DND-41 (cell line): ENCODE measurements at regions not wholly inside any gene's neighbourhood (a gene's known extent, or its start where the extent isn't known, plus 50 kb on each side); places are given as distances from the start of the nearest gene placed in this dataset.

Experiments
- ATAC-seq: fragments of 200-7000 bp; cut with Tn5 transposase; 3 replicates; pipeline ENCODE4 v1.9.1; 2021; ENCODE audit warnings: low read depth; ENCODE audit not compliant: insufficient read depth
- DNase-seq: peaks from one replicate; pipeline ENCODE4 v3.0.0-alpha.2; 2020
- H2AFZ ChIP-seq: 2 replicates; pipeline ENCODE4 v1.6.0; 2012; ENCODE audit warnings: low read depth, low read length
- H3K27ac ChIP-seq: 2 replicates; pipeline ENCODE4 v1.5.1; 2012; ENCODE audit warnings: low read length, inconsistent platforms
- H3K27me3 ChIP-seq: fragments of 200-600 bp; sonication (generic); 2 replicates; pipeline ENCODE4 v1.6.0; 2012; ENCODE audit warnings: low read length, mild to moderate bottlenecking, inconsistent platforms; ENCODE audit not compliant: insufficient read depth, poor library complexity
- H3K36me3 ChIP-seq: 2 replicates; pipeline ENCODE4 v1.5.1; 2012; ENCODE audit warnings: low read length, inconsistent platforms; ENCODE audit not compliant: insufficient read depth
- H3K4me1 ChIP-seq: 2 replicates; pipeline ENCODE4 v1.5.1; 2012; ENCODE audit warnings: mild to moderate bottlenecking, low read length; ENCODE audit not compliant: insufficient read depth
- H3K4me2 ChIP-seq: 2 replicates; pipeline ENCODE4 v1.6.0; 2012; ENCODE audit warnings: mild to moderate bottlenecking, moderate library complexity, low read length, inconsistent platforms; ENCODE audit not compliant: insufficient read depth
- H3K4me3 ChIP-seq, 2 experiments: fragments of 200-600 bp in 1 of 2; shearing (Covaris generic) in 1 of 2; 2 replicates each; pipeline ENCODE4 v1.5.1; 2012 to 2016; ENCODE audit warnings: inconsistent platforms in 2 of 2, low read length in 2 of 2, mild to moderate bottlenecking in 2 of 2, low read depth in 1 of 2, moderate library complexity in 1 of 2
- H3K79me2 ChIP-seq: 2 replicates; pipeline ENCODE4 v1.6.0; 2012; ENCODE audit warnings: low read length, inconsistent platforms; ENCODE audit not compliant: insufficient read depth
- H3K9ac ChIP-seq: 2 replicates; pipeline ENCODE4 v1.6.0; 2012; ENCODE audit warnings: low read depth, mild to moderate bottlenecking, inconsistent platforms, low read length, moderate library complexity
- H3K9me3 ChIP-seq: 2 replicates; pipeline ENCODE4 v1.5.1; 2012; ENCODE audit warnings: low read length, moderate library complexity, mild to moderate bottlenecking, inconsistent platforms; ENCODE audit not compliant: insufficient read depth, severe bottlenecking
- H4K20me1 ChIP-seq: 2 replicates; pipeline ENCODE4 v1.6.0; 2012; ENCODE audit warnings: low read length; ENCODE audit not compliant: insufficient read depth
- EZH2 ChIP-seq: IDR thresholded peaks from 3 replicates; pipeline ENCODE4 v1.6.1; 2012; ENCODE audit warnings: borderline replicate concordance, low read depth, mild to moderate bottlenecking, moderate library complexity, low read length, inconsistent platforms; ENCODE audit not compliant: severe bottlenecking
- TF ChIP-seq, protein P1 (sequence below): IDR thresholded peaks from 2 replicates; pipeline ENCODE4 v1.5.1; 2012; ENCODE audit warnings: borderline replicate concordance, low read length, moderate library complexity, mild to moderate bottlenecking; ENCODE audit not compliant: poor library complexity, severe bottlenecking; ENCODE audit errors: extremely low read depth

DNA sequence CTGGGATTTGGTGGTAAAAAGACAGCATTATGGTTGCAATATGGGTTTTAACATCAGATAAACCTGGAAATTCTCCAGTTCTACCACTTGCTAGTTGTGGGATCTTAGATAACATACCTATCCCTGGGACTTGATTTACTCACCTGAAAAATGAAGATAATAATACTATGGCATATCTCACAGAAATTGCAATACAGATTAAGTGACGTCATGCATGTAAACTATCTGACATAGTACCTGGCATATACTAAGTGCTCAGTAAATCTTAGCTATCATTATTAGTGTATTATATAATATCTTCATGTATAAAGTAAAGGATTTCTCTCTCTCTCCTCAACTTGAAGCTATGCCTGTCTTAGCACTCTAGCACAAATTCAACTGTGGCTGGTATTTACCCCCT is 192.5 kb downstream of the PCDH19 start:
- H3K4me2 ChIP-seq = no peak overlapping the region
- ATAC-seq (no peak), DNase-seq (no peak)
- H3K4me1 ChIP-seq = no peaks in the 10 kb centered on the region
- no peaks in the 10 kb centered on the region for H4K20me1 ChIP-seq
- no peaks in the 10 kb centered on the region for H3K27me3 ChIP-seq
- H3K36me3 ChIP-seq = no peaks in the 10 kb centered on the region
- H3K27ac ChIP-seq = no peak overlapping the region
- H3K9ac ChIP-seq = no peak overlapping the region
- H3K4me3 ChIP-seq = no peak overlapping the region
- H3K79me2 ChIP-seq = no peaks in the 10 kb centered on the region
- TF ChIP-seq, protein P1, sequence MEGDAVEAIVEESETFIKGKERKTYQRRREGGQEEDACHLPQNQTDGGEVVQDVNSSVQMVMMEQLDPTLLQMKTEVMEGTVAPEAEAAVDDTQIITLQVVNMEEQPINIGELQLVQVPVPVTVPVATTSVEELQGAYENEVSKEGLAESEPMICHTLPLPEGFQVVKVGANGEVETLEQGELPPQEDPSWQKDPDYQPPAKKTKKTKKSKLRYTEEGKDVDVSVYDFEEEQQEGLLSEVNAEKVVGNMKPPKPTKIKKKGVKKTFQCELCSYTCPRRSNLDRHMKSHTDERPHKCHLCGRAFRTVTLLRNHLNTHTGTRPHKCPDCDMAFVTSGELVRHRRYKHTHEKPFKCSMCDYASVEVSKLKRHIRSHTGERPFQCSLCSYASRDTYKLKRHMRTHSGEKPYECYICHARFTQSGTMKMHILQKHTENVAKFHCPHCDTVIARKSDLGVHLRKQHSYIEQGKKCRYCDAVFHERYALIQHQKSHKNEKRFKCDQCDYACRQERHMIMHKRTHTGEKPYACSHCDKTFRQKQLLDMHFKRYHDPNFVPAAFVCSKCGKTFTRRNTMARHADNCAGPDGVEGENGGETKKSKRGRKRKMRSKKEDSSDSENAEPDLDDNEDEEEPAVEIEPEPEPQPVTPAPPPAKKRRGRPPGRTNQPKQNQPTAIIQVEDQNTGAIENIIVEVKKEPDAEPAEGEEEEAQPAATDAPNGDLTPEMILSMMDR = no peak
- no peak for TF ChIP-seq EZH2
- H3K9me3 ChIP-seq = no peaks in the 10 kb centered on the region
- H2AFZ ChIP-seq = no peak overlapping the region

DNA sequence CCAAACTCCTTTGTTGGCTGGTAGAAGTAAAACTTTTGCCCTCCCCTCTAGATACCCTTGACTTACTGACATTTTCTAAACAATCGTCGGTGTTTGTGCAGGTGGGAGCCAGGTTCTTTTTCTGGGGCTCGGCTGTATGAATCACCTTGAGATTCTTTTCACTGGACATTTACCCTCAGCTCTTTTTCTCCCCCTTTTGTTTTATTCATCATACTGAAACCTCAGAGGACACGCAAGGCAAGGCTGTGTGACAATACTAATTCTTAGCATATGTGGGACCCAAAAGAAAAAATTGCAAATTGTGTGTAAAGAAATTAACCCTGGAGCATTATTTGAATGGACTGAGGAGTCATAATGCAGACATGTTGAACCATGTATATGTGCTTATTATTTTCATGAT is 194.0 kb downstream of the PCDH19 start:
- Histone ChIP-seq H3K4me3 (no peak overlapping the region), H3K36me3 (no peaks in the 10 kb centered on the region), H3K79me2 (no peaks in the 10 kb centered on the region), H2AFZ (no peak overlapping the region), H3K9me3 (no peaks in the 10 kb centered on the region), H4K20me1 (no peaks in the 10 kb centered on the region), H3K4me1 (no peaks in the 10 kb centered on the region), H3K27ac (no peak overlapping the region), H3K9ac (no peak overlapping the region), H3K4me2 (no peak overlapping the region), H3K27me3 (no peaks in the 10 kb centered on the region)
- DNase-seq = no peak
- TF ChIP-seq, protein P1 = no peak
- no peak for TF ChIP-seq EZH2
- ATAC-seq = no peak

- H4K20me1 ChIP-seq = no peaks in the 10 kb centered on the region
- no peak overlapping the region for H3K9ac ChIP-seq
- H3K79me2 ChIP-seq = no peaks in the 10 kb centered on the region
- H3K4me3 ChIP-seq = no peak overlapping the region
- H3K4me2 ChIP-seq = no peak overlapping the region
- no peaks in the 10 kb centered on the region for H3K36me3 ChIP-seq
- H3K9me3 ChIP-seq = no peaks in the 10 kb centered on the region
- H3K27ac ChIP-seq = no peak overlapping the region
- no peak for ATAC-seq
- no peaks in the 10 kb centered on the region for H3K4me1 ChIP-seq
- H3K27me3 ChIP-seq = no peaks in the 10 kb centered on the region
- H2AFZ ChIP-seq = no peak overlapping the region
- TF ChIP-seq EZH2 = no peak
- no peak for DNase-seq
Measured at GRCh38 chrX:100208076-100208475, 202.0 kb downstream of the PCDH19 start.

DNA sequence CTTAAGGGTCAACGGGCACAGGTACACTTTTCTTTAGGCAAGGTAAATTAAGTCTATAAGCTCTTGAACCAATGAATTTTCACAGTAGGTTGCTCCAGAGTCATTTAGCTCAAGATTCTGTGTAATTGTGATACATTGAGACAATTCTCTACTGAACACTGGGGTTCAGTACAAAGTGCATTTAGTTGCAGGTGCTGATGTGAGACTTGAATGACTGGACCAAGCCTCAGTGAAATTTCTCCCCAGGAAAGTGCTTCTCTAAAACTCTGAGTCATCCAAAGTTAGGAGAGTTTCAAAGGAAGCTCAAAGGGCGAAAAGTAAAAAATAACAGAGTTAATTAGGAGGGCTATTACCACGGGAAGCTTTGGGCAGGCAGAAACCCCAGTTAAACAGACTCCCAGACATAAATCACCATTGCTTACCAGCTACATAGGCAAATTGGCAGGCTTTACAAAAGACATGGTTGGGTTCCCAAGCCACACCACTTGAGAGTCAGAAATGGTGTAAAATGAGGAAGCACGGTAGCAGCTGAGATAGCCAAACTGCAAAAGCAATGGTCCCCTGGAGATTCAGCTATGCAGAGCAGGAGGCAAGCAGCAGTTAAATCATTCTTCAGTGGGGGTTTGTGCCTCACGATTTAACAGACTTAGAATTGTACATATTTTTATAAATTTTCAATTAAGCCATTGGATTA is 202.6 kb downstream of the PCDH19 start:
- H3K27ac ChIP-seq = no peak overlapping the region
- no peak overlapping the region for H3K4me3 ChIP-seq
- no peaks in the 10 kb centered on the region for H3K9me3 ChIP-seq
- no peaks in the 10 kb centered on the region for H4K20me1 ChIP-seq
- H3K4me1 ChIP-seq = no peaks in the 10 kb centered on the region
- no peaks in the 10 kb centered on the region for H3K36me3 ChIP-seq
- H3K79me2 ChIP-seq = no peaks in the 10 kb centered on the region
- TF ChIP-seq, protein P1 = no peak
- TF ChIP-seq EZH2 = no peak
- DNase-seq = no peak
- no peaks in the 10 kb centered on the region for H3K27me3 ChIP-seq
- H3K9ac ChIP-seq = no peak overlapping the region
- ATAC-seq = no peak
- H2AFZ ChIP-seq = no peak overlapping the region
- H3K4me2 ChIP-seq = no peak overlapping the region
